ENCODE measurements at regions not wholly inside any gene's neighbourhood (a gene's known extent, or its start where the extent isn't known, plus 50 kb on each side); places are given as distances from the start of the nearest gene placed in this dataset.

- Histone ChIP-seq H3K4me2 (no peak overlapping the region), H3K4me1 (no peaks in the 10 kb centered on the region), H3K4me3 (no peak overlapping the region), H3K9me3 (no peaks in the 10 kb centered on the region), H3K27ac (no peak overlapping the region)
- TF ChIP-seq ELK1 (IDR thresholded peaks at IDR 0.05; ENCODE audit: low read depth, low read length): no peak
- no peak for TF ChIP-seq KDM5A (IDR thresholded peaks at IDR 0.05)
- no peak for TF ChIP-seq HMGXB4 (CRISPR knock-in tag; IDR thresholded peaks at IDR 0.05; ENCODE audit: borderline replicate concordance)
- TF ChIP-seq HOXA7 (CRISPR knock-in tag; IDR thresholded peaks at IDR 0.05): no peak
- no peak for TF ChIP-seq TP53 (CRISPR knock-in tag; IDR thresholded peaks at IDR 0.05)
- no peak for TF ChIP-seq ZSCAN20 (CRISPR knock-in tag; IDR thresholded peaks at IDR 0.05)
- 5% methylated on average over 2 of the region's 2 CpGs for WGBS (ENCODE audit: missing lambda C conversion rate)
- ATAC-seq (no peak), FAIRE-seq (no peak), DNase-seq (ENCODE audit: low read depth in 1 of 2, low spot score in 1 of 2) (no peak)
- POLR2A ChIA-PET: no interaction called here
- CTCF ChIA-PET: no interaction called here
Measured at GRCh38 chr3:127413871-127414270, 126.0 kb upstream of the PRR20G start.

GRCh38 chr3:127413318-127413673 is 125.5 kb upstream of the PRR20G start:
- Histone ChIP-seq H3K4me2 (no peak overlapping the region), H3K4me1 (no peaks in the 10 kb centered on the region), H3K27ac (no peak overlapping the region), H3K9me3 (no peaks in the 10 kb centered on the region), H3K4me3 (no peak overlapping the region)
- FAIRE-seq: no peak
- WGBS (ENCODE audit: missing lambda C conversion rate): 53% methylated on average over 3 of the region's 3 CpGs
- ChIA-PET CTCF (no interaction called here), POLR2A (no interaction called here)
- ATAC-seq: no peak
- TF ChIP-seq EP300 (IDR thresholded peaks at IDR 0.05) (no peak), ZC3H11A (IDR thresholded peaks at IDR 0.05) (no peak), EHMT2 (IDR thresholded peaks at IDR 0.05; ENCODE audit: low read depth) (no peak), ATOH8 (CRISPR knock-in tag; IDR thresholded peaks at IDR 0.05; ENCODE audit: low read depth) (no peak), POLR2A (IDR thresholded peaks at IDR 0.05; ENCODE audit: low read length) (no peak), RAD21 (conservative IDR thresholded peaks at IDR 0.05 in 1 of 2, IDR thresholded peaks at IDR 0.05 in 1 of 2) (no peak), RFX5 (IDR thresholded peaks at IDR 0.05) (no peak), NFE2L2 (conservative IDR thresholded peaks at IDR 0.05; ENCODE audit: low read length) (no peak), CTCF (IDR thresholded peaks at IDR 0.05) (no peak), CBX8 (IDR thresholded peaks at IDR 0.05) (no peak), RNF2 (IDR thresholded peaks at IDR 0.05; ENCODE audit: borderline replicate concordance, low read depth) (no peak), E2F6 (IDR thresholded peaks at IDR 0.05; ENCODE audit: borderline replicate concordance, low read depth) (no peak), SMC3 (IDR thresholded peaks at IDR 0.05) (no peak), MYC (IDR thresholded peaks at IDR 0.05; ENCODE audit: borderline replicate concordance, low read length) (no peak), MAZ (IDR thresholded peaks at IDR 0.05; ENCODE audit: borderline replicate concordance, low read depth, low read length) (no peak), EHF (CRISPR knock-in tag; IDR thresholded peaks at IDR 0.05) (no peak), ELK1 (IDR thresholded peaks at IDR 0.05; ENCODE audit: low read depth, low read length) (no peak), BCL3 (IDR thresholded peaks at IDR 0.05) (no peak), REST (IDR thresholded peaks at IDR 0.05) (no peak)
- no peak for DNase-seq (ENCODE audit: low read depth in 1 of 2, low spot score in 1 of 2)
